Suppressor macrophage (primary cell): ENCODE measurements at regions not wholly inside any gene's neighbourhood (a gene's known extent, or its start where the extent isn't known, plus 50 kb on each side); places are given as distances from the start of the nearest gene placed in this dataset.

ENCODE experiments used
- DNase-seq, 4 experiments: peaks; one replicate each; pipeline ENCODE4 v3.0.0-alpha.2; 2020 to 2022

- DNase-seq = no peak
These were observed 236.7 kb downstream of the PAX1 start for GRCh38 chr20:21941941-21942805.

GRCh38 chr20:21936720-21937380 lies 231.4 kb downstream of the PAX1 start:
- no peak for DNase-seq

- DNase-seq = no peak
These were observed 230.8 kb downstream of the PAX1 start for GRCh38 chr20:21936261-21936660.

- no peak for DNase-seq
These were observed 228.1 kb downstream of the PAX1 start for GRCh38 chr20:21933526-21933925.

- DNase-seq = no peak
These were observed 215.8 kb downstream of the PAX1 start for GRCh38 chr20:21921251-21921650.

GRCh38 chr20:21920211-21920610 lies 214.7 kb downstream of the PAX1 start:
- no peak for DNase-seq

- no peak for DNase-seq
These were observed 212.9 kb downstream of the PAX1 start for GRCh38 chr20:21918398-21918797.

GRCh38 chr20:21902391-21902790 lies 196.9 kb downstream of the PAX1 start:
- no peak for DNase-seq

GRCh38 chr20:21901470-21902275 lies 196.2 kb downstream of the PAX1 start:
- no peak for DNase-seq

- DNase-seq = no peak
These were observed 195.0 kb downstream of the PAX1 start for GRCh38 chr20:21900431-21900830.

GRCh38 chr20:21874921-21875320 lies 169.5 kb downstream of the PAX1 start:
- no peak for DNase-seq

GRCh38 chr20:21874127-21874526 lies 168.7 kb downstream of the PAX1 start:
- DNase-seq = no peak

- DNase-seq = no peak
These were observed 167.8 kb downstream of the PAX1 start for GRCh38 chr20:21873291-21873690.

- DNase-seq = no peak
These were observed 162.3 kb downstream of the PAX1 start for GRCh38 chr20:21867811-21868210.

- DNase-seq = no peak
These were observed 161.9 kb downstream of the PAX1 start for GRCh38 chr20:21867353-21867752.

- DNase-seq = no peak
These were observed 157.5 kb downstream of the PAX1 start for GRCh38 chr20:21862956-21863355.

GRCh38 chr20:21862259-21862946 lies 156.9 kb downstream of the PAX1 start:
- no peak for DNase-seq

GRCh38 chr20:21840991-21841390 lies 135.5 kb downstream of the PAX1 start:
- DNase-seq = no peak

GRCh38 chr20:21839982-21840381 lies 134.5 kb downstream of the PAX1 start:
- DNase-seq = no peak

- no peak for DNase-seq
These were observed 130.9 kb downstream of the PAX1 start for GRCh38 chr20:21836346-21836745.

- DNase-seq = no peak
These were observed 129.6 kb downstream of the PAX1 start for GRCh38 chr20:21835042-21835441.
